K562 (cell line): ENCODE measurements at regions not wholly inside any gene's neighbourhood (a gene's known extent, or its start where the extent isn't known, plus 50 kb on each side); places are given as distances from the start of the nearest gene placed in this dataset.

Source experiments
- REST ChIP-seq, 2 experiments: fragments of 450-650 bp; formaldehyde crosslinking in 1 of 2; IDR thresholded peaks; 2 replicates each; pipeline versions ENCODE4 v1.4.0 to v1.6.1; 2014 to 2020; ENCODE audit warnings: mild to moderate bottlenecking in 2 of 2, borderline replicate concordance in 1 of 2, low read depth in 1 of 2

- TF ChIP-seq REST (IDR thresholded peaks at IDR 0.05; ENCODE audit: borderline replicate concordance) = peak; percentile 21; the same call in 1 of the 2 replicates
- TF ChIP-seq REST (CRISPR knock-in tag; IDR thresholded peaks at IDR 0.05; ENCODE audit: low read depth) = no peak
- TF ChIP-seq, all 486 proteins: peak for 4
Observed at GRCh38 chr10:9302140-9302746, 1247.8 kb downstream of the GATA3 start (continued).
